Fibroblast of lung (primary cell): ENCODE measurements at regions not wholly inside any gene's neighbourhood (a gene's known extent, or its start where the extent isn't known, plus 50 kb on each side); places are given as distances from the start of the nearest gene placed in this dataset.

ENCODE experiments used
- EZH2 ChIP-seq: IDR thresholded peaks from 2 replicates; pipeline ENCODE4 v1.5.1; 2012; ENCODE audit warnings: low read length, control low read depth, mild to moderate bottlenecking; ENCODE audit errors: missing control alignments
- TF ChIP-seq, protein P1 (sequence below), 2 donors: IDR thresholded peaks in 1 of 2; conservative IDR thresholded peaks in 1 of 2; 1 replicate in 1 of 2; 2 replicates in 1 of 2; pipeline ENCODE4 v1.5.1; 2011 to 2012; ENCODE audit warnings: low read length in 2 of 2, control low read depth in 1 of 2, inconsistent platforms in 1 of 2, low read depth in 1 of 2, mild to moderate bottlenecking in 1 of 2

GRCh38 chr11:121790430-121790829, 325.6 kb downstream of the BLID start:
- TF ChIP-seq EZH2, result no peak
- TF ChIP-seq, protein P1, sequence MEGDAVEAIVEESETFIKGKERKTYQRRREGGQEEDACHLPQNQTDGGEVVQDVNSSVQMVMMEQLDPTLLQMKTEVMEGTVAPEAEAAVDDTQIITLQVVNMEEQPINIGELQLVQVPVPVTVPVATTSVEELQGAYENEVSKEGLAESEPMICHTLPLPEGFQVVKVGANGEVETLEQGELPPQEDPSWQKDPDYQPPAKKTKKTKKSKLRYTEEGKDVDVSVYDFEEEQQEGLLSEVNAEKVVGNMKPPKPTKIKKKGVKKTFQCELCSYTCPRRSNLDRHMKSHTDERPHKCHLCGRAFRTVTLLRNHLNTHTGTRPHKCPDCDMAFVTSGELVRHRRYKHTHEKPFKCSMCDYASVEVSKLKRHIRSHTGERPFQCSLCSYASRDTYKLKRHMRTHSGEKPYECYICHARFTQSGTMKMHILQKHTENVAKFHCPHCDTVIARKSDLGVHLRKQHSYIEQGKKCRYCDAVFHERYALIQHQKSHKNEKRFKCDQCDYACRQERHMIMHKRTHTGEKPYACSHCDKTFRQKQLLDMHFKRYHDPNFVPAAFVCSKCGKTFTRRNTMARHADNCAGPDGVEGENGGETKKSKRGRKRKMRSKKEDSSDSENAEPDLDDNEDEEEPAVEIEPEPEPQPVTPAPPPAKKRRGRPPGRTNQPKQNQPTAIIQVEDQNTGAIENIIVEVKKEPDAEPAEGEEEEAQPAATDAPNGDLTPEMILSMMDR (conservative IDR thresholded peaks at IDR 0.05 in 1 of 2, IDR thresholded peaks at IDR 0.05 in 1 of 2; ENCODE audit: low read depth in 1 of 2, low read length in 2 of 2), result no peak
